ENCODE measurements at regions not wholly inside any gene's neighbourhood (a gene's known extent, or its start where the extent isn't known, plus 50 kb on each side); places are given as distances from the start of the nearest gene placed in this dataset.

DNA sequence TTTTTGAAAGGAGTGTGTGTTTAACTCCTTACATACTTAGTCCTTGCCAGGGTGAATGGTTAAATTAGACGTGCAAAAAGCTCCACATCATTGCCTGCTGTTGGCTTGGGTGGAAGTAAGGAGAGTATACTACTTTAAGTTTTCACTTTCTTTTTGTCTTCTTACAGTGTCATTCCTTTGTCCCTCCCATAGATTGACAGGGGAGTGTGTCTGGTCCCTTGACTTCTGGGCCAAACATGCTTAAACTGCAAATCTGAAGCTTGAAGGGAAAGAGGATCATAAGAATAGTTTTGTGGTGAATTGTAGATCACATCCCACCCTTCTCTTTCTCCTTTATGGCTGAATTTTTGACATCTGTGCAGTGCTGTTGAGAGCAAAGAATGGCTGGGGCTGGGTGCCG, 355.8 kb upstream of the C2CD4B start:
- no peak overlapping the region for H3K4me3 ChIP-seq (ENCODE audit: low read depth, low read length)
- ChIA-PET POLR2A (no interaction called here), CTCF (interaction anchor here (0.7 to 1.9 kb wide), 3 partner anchors 18 to 222 kb away, joined by 3 to 6 read pairs (median 3); no protein-coding TSS in a partner anchor)
- TF ChIP-seq, protein P1, sequence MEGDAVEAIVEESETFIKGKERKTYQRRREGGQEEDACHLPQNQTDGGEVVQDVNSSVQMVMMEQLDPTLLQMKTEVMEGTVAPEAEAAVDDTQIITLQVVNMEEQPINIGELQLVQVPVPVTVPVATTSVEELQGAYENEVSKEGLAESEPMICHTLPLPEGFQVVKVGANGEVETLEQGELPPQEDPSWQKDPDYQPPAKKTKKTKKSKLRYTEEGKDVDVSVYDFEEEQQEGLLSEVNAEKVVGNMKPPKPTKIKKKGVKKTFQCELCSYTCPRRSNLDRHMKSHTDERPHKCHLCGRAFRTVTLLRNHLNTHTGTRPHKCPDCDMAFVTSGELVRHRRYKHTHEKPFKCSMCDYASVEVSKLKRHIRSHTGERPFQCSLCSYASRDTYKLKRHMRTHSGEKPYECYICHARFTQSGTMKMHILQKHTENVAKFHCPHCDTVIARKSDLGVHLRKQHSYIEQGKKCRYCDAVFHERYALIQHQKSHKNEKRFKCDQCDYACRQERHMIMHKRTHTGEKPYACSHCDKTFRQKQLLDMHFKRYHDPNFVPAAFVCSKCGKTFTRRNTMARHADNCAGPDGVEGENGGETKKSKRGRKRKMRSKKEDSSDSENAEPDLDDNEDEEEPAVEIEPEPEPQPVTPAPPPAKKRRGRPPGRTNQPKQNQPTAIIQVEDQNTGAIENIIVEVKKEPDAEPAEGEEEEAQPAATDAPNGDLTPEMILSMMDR (IDR thresholded peaks at IDR 0.05; ENCODE audit: insufficient read depth, low read length, missing control alignments): no peak
- DNase-seq (ENCODE audit: low read depth, low spot score): no peak

DNA sequence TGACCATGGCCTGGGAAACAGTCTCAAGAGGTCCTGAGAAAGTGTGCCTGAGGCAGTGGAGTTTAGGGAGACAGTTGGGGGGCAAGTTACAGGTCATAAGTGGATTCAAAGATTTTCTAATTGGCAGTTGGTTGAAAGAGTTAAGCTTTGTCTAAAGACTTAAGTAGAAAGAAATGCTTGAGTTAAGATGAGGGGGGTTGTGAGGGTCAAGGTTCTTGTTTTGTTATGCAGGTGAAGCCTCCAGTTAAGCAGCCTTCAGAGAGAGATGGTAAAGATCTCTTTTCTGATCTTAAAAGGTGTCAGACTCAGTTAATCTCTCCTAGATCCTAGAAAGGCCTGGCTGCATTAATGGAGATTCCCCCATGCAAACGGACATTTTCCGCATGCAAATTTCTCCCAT, 356.3 kb upstream of the C2CD4B start:
- ChIA-PET CTCF (interaction anchor here (0.7 to 1.9 kb wide), 3 partner anchors 18 to 221 kb away, joined by 3 to 6 read pairs (median 3); no protein-coding TSS in a partner anchor), POLR2A (no interaction called here)
- TF ChIP-seq, protein P1 (IDR thresholded peaks at IDR 0.05; ENCODE audit: insufficient read depth, low read length, missing control alignments): no peak
- no peak for DNase-seq (ENCODE audit: low read depth, low spot score)
- no peak overlapping the region for H3K4me3 ChIP-seq (ENCODE audit: low read depth, low read length)

DNA sequence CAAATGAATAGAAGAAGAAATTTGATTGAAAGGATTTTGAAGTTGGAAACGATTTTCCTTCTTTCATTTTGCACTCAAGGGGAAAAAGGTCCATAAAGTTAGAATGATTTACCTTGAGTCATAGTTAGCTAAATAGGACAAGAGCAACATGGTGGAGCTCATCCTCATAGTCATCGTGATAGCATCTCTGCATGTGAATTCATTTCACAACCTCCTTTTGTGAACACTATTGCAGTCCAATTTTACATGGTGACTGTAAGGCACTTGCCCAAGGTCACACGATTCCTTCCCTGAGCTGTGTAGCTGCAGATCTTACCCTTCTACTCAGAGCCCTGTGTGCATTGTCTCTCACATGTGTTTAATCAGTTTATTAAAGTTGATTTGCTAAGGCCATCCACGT, 359.8 kb upstream of the C2CD4B start:
- ChIA-PET POLR2A (no interaction called here), CTCF (interaction anchor here (0.7 to 1.9 kb wide), 2 partner anchors 9 to 13 kb away, joined by 3 to 7 read pairs; no protein-coding TSS in a partner anchor)
- no peak overlapping the region for H3K4me3 ChIP-seq (ENCODE audit: low read depth, low read length)
- no peak for DNase-seq (ENCODE audit: low read depth, low spot score)
- TF ChIP-seq, protein P1 (IDR thresholded peaks at IDR 0.05; ENCODE audit: insufficient read depth, low read length, missing control alignments): no peak

DNA sequence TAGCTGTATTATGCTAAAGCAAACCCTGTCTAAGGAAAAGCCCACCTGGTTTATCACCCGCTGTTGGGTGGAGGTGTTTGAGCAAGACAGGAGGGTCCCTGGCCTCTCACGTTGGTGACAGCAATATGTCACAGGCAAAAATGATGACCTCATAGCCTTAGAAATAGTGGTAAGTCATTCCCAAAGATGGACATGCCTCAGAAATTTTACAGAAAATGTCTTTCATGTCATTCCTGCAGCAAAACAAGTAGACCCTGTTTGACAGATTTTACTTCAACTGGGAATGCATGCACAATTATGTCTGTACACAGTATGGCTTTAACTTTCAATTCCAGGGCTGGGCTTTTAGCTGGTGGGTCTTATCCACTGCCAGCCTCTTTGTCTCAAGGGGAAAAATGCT, 362.3 kb upstream of the C2CD4B start:
- TF ChIP-seq, protein P1 (IDR thresholded peaks at IDR 0.05; ENCODE audit: insufficient read depth, low read length, missing control alignments): no peak
- H3K4me3 ChIP-seq (ENCODE audit: low read depth, low read length): no peak overlapping the region
- POLR2A ChIA-PET: no interaction called here
- CTCF ChIA-PET: interaction anchor here (1.0 kb wide), 1 partner anchor 22 kb away, joined by 3 read pairs; no protein-coding TSS in a partner anchor
- DNase-seq (ENCODE audit: low read depth, low spot score): no peak

DNA sequence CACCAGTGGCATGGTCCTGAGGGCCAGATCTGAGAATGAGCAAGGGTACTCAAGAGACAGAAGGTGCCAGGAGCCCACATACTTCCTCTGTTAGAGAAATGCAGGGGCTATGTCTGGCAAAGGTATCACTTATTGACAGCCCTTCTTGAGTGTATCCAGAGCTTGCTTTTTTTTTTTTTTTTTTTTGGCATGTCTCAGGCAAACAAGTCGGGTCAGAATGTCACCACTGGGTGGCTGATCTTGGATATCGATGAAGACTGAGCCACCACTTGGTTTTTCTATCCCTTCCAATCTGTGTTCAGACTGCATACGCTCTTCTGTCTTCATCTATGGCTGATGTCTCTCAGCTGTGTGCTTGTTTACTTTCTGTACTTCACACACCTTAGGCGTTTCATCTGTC, 363.4 kb upstream of the C2CD4B start:
- POLR2A ChIA-PET: no interaction called here
- no peak overlapping the region for H3K4me3 ChIP-seq (ENCODE audit: low read depth, low read length)
- no peak for DNase-seq (ENCODE audit: low read depth, low spot score)
- TF ChIP-seq, protein P1 (IDR thresholded peaks at IDR 0.05; ENCODE audit: insufficient read depth, low read length, missing control alignments): no peak
- CTCF ChIA-PET: interaction anchor here (1.0 to 1.3 kb wide), 2 partner anchors 21 to 25 kb away, joined by 3 read pairs; no protein-coding TSS in a partner anchor

DNA sequence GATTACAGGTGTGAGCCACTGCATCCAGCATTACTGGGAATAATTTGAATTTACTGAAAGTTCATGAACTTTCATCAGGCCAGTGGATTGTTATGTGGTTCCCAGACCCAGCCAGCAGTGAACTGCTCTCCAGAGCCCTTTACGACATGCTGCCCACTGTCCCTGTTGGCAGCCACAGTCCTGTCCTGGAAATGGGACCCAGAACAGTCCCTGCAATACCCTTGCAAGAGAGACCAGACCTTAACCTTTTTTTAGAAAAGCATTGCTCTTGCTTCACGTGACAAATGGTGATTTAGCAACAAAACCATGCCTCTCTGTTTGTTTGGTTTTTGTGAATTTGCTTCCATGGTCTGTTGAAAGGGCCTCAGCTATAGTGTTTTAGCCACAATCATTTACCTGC, 367.3 kb upstream of the C2CD4B start:
- H3K4me3 ChIP-seq (ENCODE audit: low read depth, low read length): no peak overlapping the region
- DNase-seq (ENCODE audit: low read depth, low spot score): no peak
- TF ChIP-seq, protein P1 (IDR thresholded peaks at IDR 0.05; ENCODE audit: insufficient read depth, low read length, missing control alignments): no peak
- ChIA-PET POLR2A (no interaction called here), CTCF (no interaction called here)
